Dermis blood vessel endothelial cell (primary cell): ENCODE measurements at regions not wholly inside any gene's neighbourhood (a gene's known extent, or its start where the extent isn't known, plus 50 kb on each side); places are given as distances from the start of the nearest gene placed in this dataset.
"Not testable (repeated sequence)": the region's sequence is repeated elsewhere in the genome, so short reads cannot be mapped to it uniquely, and the experiment has no call there.

Experiments used
- DNase-seq: peaks from one replicate; pipeline ENCODE4 v3.0.0; 2010

DNA sequence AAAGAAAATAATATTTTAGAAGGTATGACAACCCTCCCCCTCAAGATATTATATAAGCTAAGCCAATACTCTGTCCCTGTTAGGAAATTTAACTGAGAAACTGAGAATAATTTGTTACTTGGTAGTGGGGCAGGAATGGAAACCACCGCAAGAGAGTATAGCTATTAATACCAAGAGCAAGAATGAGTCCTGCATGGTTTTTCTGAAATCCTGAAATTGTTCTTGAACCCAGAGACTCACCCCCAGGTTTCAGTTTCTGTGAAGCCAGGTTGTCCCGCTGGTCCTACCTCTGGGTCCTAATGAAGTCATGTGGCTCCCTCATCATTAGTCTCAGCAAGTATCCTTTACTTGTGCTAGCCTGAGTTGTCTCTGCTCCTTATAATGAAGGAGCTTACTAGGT, 671.0 kb upstream of the ACVR2A start:
- no peak for DNase-seq

DNA sequence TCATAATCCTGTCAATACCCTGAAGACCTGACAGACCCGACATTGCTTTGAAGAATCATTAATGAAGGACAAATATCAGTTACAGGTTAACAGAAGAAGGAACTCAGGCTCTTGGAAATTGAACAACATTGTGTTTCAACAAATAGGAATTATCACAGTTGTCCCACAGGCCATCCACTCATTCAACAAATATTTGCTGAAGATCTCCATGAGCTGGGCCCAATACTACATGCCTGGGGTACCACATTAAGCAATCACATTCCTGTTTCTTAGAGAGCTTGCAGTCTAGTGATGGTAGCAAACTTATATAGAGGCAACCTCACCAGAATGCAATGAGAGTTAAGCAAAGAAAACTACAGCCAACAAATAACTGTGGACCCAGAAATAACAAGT, 671.6 kb upstream of the ACVR2A start:
- no peak for DNase-seq

DNA sequence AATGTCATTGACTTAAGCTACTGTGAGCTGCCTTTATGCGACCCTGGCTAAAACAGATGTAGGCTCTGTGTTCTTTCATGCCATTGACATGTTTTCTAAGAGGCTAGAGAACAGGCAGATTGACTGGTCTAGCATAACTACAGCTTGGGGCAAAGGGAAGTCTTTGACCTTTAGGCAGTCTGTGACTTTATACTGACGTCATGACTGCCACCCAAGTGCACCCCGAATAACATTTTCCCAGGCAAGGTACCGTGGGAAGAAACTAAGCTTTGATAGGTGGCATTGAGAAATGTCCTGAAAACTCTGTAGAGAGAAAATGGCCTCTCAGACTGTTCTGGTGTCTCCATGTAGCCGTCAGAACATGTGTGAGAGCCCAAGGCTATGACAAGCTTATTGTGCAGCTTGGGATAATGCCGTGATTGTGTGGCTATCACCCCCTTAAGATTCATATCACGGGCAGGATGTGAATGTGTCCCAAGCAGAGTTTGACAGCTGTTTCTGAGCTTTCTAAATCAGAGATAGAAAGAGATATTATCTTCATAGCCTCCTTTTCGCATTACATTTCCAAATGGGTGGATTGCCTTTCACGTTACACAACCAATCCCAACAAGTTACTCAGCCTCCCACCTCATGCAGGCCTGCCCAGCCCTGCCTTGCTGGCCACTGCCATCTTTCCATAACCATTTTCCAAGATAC, 672.2 kb upstream of the ACVR2A start:
- DNase-seq, result no peak

DNA sequence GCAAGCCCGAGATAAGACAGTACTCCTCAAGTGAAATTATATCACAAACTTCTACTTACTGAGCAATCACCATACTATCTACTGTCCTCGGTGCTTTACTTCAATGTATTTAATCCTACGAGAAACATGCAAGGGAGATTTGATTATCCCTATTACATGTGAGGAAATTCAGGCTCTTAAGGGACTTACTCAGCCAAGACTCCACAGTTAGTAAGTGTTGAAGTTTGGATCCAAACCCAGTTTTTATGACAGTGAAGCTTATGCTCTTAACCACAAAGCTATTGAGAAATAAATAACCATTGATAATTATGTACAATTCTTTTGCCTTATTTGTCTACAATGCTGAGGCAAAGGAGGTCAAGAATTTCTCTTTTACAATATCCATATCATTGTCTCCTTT, 672.9 kb upstream of the ACVR2A start:
- no peak for DNase-seq

DNA sequence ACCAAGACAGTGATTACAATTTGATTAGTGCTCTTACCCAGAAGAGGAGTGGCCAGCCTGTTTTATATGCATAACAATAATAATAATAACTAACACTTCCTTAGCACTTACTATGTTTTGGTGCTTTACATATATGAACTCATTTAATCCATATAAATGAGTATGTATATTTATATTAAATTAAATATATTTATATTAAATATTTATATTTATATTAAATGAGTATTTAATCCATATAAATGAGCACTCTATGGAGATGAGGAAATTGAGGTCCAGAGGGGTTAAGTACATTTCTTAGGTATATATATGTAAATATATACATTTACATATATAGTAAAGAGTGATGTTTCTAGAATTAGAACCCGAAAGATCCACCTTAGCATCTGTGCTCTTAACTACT, 673.9 kb upstream of the ACVR2A start:
- no peak for DNase-seq

DNA sequence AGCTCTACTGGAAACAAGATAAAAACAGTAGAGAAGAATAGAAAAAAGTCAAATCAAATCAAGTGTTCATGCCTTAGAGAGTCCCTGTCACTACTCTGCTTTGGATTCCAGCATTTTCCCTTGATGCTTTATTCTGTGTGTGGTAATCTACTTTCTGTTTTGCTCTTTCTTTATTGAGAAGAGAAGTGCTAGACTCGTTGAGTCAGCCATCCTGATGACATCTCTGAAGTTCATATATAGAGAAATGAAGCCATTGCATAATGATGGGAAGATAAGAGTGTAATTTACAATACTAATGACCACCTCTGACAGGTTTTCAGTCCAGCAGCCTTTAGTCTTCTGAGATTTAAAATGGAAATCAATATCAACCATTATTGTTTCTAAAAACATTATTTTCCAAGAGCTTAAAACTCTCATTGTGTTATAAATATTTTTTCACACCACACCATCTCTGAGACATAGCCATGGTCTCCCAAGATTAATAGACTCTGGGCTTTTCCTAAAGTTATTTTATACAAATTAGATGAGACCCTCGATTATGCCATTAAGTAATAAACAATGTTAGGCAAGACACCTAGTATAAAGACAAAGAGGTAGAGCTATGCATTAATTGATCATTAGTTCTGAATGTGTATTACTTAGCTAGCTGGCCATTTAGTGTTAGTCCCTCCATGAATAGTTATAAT, 679.0 kb upstream of the ACVR2A start:
- DNase-seq, result no peak

DNA sequence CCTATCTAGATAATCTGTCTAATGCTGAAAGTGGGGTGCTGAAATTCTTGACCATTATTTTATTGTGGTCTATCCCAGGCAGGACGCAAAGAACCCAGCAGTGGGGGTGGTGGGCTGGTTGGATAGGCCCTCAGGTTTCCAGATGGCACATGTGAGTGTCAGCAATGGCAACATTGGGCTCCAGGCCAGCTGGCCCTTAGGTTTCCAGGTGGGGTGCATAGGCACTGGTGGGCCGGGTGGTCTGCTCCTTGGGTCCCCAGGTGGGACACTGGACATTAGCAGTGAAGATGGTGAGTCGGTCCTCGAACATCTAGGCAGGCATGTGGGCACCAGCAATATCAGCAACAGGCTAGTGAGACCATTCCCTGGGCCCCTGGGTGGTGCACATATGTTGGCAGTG, 680.3 kb upstream of the ACVR2A start:
- no peak for DNase-seq

DNA sequence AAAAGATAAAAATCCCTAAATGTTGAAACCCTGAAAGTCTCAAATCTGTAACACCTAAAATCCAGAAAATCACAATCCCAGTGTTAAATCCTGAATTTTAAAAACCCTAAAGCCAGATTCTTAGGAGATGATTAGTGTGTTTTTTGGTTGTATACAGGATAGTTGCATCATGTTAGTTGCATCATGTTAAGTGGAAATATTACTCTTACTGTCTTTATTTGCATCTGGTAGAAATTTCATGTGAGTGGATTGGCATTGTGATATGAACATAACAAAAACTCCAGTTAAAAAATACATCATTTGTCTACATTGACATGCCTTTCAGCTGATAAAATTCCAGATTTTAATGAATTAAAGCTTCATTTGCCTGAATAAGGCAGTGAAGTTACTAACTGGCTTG, 683.1 kb upstream of the ACVR2A start:
- DNase-seq, result no peak

DNA sequence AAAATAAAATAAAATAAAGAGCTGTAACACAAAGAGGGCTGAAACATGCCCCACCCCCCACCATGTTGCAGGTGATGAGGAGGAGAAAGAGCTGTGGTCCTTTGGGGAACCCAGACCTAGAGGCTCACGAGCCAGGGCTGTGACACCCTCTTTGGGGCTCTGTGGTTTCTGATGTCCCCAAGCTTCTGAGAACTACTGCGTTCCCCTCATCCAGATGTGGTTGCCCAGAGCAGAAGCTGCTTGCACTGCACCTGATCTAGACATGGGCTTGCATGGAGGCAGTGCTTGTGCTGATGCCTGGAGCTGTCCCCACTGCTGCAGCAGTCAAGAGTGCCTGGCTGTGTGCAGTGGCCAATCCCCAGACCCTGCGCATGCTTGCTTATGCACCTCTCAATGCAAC, 687.9 kb upstream of the ACVR2A start:
- no peak for DNase-seq

DNA sequence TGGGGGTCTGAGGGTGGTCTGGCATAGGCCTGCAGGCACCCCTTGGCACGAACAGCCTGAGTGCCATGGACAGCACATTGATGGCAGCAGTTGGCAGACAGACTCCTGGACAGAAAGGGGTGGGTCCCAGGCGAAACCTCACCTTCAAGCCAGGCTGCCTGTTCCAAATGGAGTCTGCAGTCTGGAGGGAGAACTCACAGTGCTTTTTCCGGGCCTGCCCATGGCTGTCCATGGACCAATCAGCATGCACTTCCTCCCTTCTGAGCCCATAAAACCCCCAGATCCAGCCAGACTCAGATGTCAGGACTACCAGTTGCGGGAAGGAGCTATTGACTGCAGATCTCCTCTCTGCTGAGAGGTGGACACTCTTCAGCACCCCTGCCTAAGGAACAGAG, 694.6 kb upstream of the ACVR2A start:
- DNase-seq, result no peak

DNA sequence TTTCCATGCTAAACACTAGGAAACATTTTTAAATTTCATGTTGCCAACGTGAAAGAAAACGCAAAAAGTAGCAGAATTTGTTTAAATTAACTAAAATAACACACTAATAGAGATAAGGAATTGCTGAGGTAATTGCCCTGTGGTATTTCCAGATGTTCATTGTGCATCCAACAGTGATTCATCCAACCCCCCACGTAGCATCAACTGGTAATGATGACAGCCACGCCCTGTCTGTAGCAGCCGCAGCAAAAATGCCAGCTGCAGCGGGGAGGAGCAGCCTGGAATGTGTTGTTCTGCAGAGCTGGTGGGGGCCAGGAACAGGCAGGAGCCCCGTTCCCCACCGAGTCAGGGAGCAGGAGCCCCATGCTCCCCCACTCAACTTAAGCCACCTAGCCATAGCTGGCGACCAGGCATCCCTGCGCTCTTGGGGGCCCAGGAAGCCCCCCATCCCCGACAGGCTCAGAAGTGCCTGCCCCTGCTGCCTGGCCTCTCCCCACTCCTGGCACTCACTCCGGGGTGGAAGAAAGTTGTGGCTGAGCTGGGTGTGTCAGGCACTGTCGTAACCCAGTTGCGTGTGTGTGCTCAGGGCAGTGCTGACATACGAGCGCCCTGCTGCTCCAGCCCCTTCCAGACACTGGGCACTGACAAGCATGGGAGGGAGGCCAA, 695.1 kb upstream of the ACVR2A start:
- DNase-seq, result no peak

DNA sequence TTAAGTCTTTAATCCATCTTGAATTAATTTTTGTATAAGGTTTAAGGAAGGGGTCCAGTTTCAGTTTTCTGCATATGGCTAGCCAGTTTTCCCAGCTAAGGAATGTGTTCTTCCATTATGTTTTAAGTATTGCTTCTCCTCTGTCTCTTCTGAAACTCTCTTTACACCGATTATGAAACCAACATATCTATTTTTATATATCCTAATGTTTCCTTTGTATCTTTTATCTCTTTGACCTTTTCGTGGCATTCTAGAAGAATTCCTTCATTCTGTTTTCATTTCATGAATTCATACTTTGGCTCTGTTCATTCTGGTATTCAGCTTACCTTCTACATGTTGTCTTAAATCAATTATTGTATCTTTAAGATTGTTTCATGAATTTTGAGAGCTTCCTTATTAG, 697.0 kb upstream of the ACVR2A start:
- DNase-seq, result no peak

DNA sequence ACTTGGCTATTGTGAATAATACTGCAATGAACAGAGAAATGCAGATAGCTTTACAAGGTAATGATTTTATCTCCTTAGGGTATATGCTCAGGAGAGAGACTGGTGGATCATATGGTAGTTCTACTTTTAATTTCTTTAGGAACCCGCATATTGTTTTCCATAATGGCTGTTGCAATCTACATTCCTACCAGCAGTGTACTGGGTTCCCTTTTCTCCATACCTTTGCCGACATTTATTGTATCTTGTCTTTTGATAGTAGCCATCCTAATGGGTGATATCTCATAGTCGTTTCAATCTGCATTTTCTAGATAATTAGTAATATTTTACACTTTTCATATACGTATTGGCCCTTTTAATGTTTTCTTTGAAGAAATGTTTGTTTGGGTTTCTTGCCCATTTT, 702.9 kb upstream of the ACVR2A start:
- DNase-seq, result no peak

DNA sequence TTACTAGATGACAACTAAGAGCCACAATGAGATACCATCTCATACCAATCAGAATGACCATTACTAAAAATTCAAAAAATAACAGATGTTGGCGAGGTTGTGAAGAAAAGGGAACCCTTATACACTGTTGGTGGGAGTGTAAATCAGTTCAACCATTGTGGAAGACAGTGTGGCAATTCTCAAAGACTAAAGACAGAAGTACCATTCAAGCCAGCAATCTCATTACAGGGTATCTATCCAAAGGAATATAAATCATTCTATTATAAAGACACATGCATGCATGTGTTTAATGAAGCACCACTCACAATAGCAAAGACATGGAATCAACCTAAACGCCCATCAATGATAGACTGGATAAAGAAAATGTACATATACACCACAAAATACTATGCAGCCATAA, 705.1 kb upstream of the ACVR2A start:
- not testable (repeated sequence) for DNase-seq

DNA sequence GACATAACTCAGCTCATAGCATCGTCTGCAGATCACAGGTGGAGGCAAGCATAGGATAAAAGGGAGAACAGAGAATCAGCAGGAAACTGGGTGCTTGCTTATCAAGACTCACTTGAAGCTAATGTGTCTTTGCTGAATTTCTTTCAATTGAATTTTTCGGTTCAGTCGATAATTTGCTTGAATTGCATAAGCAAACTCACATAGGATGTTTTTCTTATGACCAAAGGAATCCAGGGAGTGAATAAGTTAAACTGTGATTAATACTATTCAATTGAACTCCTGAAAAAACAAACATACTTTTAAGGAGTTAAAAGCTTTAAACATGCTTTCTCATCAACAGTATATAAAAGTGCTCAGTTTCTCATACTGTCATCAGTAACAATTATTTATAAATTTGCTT, 707.1 kb upstream of the ACVR2A start:
- DNase-seq, result no peak

DNA sequence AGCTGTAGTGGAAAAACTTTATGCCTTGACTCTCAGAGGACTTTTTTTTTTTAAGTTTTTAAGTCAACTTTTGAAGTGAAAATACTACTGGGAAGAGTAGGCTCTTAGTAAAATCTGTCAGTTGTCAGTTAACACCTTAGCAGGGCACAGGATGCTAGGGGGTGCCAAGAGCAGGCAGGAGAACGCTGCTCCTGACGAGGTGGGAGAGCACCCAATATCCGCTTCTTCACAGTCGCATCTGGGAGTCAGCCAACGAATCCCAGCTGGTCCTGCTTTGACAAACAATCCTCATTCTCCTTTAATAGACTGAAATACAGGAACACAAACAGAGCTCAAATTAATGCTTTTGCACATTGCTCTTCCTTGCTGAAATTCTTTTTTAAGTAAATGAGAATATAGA, 709.5 kb upstream of the ACVR2A start:
- no peak for DNase-seq

DNA sequence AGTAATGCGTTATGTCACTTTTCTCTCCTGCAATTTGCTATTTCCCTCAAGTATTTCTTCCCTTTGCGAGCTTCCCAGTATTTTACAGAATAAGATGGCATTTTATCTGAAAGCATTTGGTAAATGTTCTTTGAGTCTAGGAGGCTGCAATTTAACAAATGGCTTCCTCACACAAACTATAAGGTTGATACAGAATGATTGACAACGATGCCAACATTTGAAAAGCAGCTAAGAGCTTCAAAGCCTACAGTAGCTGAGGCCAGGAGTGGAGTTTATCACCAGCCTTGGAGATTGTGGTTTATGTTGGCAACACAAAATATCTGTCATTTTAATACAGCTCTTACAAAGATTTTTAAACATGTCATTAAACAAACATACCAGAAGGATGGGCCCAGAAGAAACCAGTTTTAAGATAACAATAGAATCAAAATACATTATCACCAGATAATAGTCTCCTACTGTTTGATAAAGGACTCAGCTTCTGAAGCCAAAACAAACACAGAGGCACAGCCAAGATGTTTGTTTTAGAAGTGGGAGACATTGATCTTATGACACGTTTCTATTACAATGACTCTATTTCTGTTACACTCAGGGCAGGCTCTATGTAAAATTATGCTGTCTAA, 711.4 kb upstream of the ACVR2A start:
- DNase-seq, result no peak

DNA sequence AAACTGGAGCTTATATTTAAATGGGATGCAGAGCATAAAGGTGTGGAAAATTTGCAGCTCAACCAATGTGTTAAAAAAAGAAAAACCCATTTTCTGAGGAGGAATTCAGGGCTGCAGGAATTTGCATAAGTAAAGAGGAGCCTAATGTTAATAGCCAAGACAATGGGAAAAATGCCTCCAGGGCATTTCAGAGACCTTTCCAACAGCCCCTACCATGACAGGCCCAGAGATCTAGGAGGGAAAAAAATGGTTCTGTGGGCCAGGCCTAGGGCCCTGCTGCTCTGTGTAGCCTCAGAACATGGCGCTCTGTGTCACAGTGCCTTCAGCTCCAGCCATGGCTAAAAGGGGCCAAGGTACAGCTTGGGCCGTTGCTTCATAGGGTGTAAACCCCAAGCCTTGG, 719.7 kb upstream of the ACVR2A start:
- no peak for DNase-seq

DNA sequence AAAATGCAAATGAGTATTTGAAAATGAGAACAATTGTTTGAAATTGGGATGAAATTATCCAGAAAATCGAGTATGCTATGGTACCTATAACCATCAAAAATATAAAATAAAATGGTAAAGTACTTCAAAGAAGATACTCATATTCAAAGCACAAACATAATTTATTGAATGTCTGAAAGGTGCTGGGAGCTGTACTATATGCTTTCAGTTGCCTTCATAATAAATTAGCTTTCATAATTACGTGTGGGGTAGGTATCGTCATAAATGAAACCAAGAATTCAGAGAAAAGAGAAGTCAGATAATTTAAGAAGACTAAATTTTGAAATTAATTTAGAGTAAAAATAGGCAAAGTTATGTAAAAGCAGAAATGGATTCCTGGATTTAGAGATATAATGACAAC, 721.9 kb upstream of the ACVR2A start:
- no peak for DNase-seq

DNA sequence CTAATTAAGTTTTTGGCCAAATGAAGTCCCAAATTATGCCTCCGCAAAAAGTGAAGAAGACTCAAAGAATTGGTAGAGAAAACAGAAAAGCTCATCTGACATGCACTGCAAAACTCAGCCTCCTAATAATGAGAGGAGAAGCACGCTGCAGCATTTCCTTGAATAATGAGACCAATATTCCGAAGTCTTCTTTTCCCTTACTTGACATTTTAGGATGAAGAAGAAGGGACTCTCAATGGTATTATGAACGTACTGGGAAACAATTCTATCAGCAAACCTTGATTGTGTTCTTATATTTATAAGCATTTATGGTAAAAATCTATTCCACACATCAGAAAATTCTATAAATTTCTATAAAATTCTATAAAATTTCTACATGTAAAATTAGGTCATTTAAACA, 733.9 kb upstream of the ACVR2A start:
- no peak for DNase-seq

DNA sequence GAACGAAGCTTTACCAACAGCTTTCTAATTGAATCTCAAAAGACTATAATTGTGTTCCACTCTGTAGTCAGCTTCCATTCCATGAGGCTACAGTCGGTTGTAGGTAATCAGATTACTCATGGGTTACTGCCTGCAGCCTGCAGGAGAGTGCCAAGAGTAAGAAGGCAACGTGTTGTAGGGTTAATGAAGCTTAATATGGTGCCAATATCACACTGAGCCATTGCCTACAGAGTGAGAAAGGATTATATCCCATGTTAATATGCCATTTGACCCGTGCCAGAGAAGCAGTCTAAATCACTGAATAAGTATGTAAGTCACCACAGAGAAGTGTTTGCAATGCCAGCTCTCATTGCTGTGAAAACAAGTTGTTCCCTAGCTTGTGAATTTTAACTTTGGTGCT, 734.5 kb upstream of the ACVR2A start:
- no peak for DNase-seq

DNA sequence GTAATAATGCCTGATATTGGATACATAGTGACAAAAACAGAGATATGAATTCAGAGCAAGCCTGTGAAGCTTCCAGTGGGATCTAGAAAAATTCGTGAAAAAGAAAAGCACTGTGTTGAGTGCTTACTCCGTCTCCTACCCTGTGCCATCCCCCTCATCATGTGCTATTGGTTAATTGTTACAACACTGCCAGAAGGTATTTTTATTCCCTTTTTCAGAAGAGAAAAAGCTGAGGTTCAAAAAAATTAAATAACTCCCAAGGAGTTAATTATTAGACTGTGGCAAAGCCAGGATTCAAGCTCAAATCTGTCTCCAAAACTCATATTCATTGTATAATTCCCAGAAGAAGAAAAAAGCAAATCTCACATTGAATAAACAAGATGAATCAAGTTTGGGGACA, 735.5 kb upstream of the ACVR2A start:
- DNase-seq, result no peak

DNA sequence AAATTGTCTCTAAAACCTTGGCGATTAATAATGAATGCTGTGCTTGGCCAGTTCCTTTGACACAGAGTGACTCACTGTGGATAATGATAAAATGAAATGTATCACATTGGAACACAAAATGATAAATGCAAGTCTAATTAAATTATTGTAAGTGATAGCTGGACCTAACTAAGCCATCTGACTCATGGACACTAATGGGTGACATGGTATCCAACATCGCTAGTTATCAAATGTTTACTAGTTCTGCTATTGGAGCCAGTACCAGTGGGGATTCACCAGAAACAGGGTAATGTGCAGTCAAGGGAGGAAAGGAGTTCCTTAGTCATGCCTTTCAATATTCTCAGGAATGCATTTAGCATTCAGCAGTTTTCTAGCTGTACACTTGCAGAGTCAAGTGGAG, 736.3 kb upstream of the ACVR2A start:
- DNase-seq, result no peak
